SU-DHL-6 (cell line): ENCODE measurements at regions not wholly inside any gene's neighbourhood (a gene's known extent, or its start where the extent isn't known, plus 50 kb on each side); places are given as distances from the start of the nearest gene placed in this dataset.

Source experiments
- H2AFZ ChIP-seq: fragments of 200-600 bp; sonication (generic); 2 replicates; pipeline ENCODE4 v1.6.1; 2014; ENCODE audit warnings: low read depth, mild to moderate bottlenecking, moderate library complexity, mixed read lengths, antibody characterized with exemption, low read length; ENCODE audit not compliant: severe bottlenecking
- H3F3A ChIP-seq: fragments of 200-600 bp; shearing (Covaris generic); 2 replicates; pipeline ENCODE4 v1.6.0; 2016; ENCODE audit warnings: antibody characterized with exemption, mild to moderate bottlenecking; ENCODE audit not compliant: insufficient read depth
- H3K27ac ChIP-seq: fragments of 200-600 bp; sonication (generic); 2 replicates; pipeline ENCODE4 v1.5.1; 2016; ENCODE audit warnings: low read depth, mild to moderate bottlenecking, low read length, moderate library complexity, mixed read lengths
- H3K27me3 ChIP-seq: fragments of 200-600 bp; sonication (generic), shearing (Covaris generic); 2 replicates; pipeline ENCODE4 v1.6.0; 2014; ENCODE audit warnings: mild to moderate bottlenecking, low read length
- H3K36me3 ChIP-seq: fragments of 200-600 bp; sonication (generic); 2 replicates; pipeline ENCODE4 v1.6.1; 2014; ENCODE audit warnings: mild to moderate bottlenecking, low read length, mixed read lengths
- H3K4me2 ChIP-seq: fragments of 300-600, 200-600 bp; shearing (Covaris generic), sonication (generic); 2 replicates; pipeline ENCODE4 v1.6.0; 2014; ENCODE audit warnings: low read length, low read depth, mild to moderate bottlenecking; ENCODE audit not compliant: poor library complexity, severe bottlenecking
- H3K4me3 ChIP-seq: fragments of 200-600 bp; sonication (generic); 2 replicates; pipeline ENCODE4 v1.5.1; 2014; ENCODE audit warnings: antibody characterized with exemption, low read length, mild to moderate bottlenecking, mixed read lengths; ENCODE audit not compliant: insufficient read depth, poor library complexity, severe bottlenecking
- H3K79me2 ChIP-seq: fragments of 200-600 bp; sonication (generic); 2 replicates; pipeline ENCODE4 v1.6.1; 2014; ENCODE audit warnings: mild to moderate bottlenecking, low read length, moderate library complexity; ENCODE audit not compliant: insufficient read depth
- H3K9ac ChIP-seq: fragments of 200-600 bp; sonication (generic); 2 replicates; pipeline ENCODE4 v1.7.0; 2014; ENCODE audit warnings: mild to moderate bottlenecking, low read length
- H3K9me2 ChIP-seq: fragments of 200-600 bp; sonication (generic); replicated peaks from 2 replicates; pipeline ENCODE4 v1.6.1; 2014; ENCODE audit warnings: low read length; ENCODE audit not compliant: insufficient read depth
- H3K9me3 ChIP-seq: fragments of 200-600 bp; sonication (generic); 2 replicates; pipeline ENCODE4 v1.6.1; 2014; ENCODE audit warnings: low read length, mixed read lengths; ENCODE audit not compliant: insufficient read depth
- H4K20me1 ChIP-seq: fragments of 200-600 bp; sonication (generic); 2 replicates; pipeline ENCODE4 v1.6.1; 2014; ENCODE audit warnings: low read depth, mild to moderate bottlenecking, antibody characterized with exemption, low read length, moderate library complexity, mixed read lengths
- CTCF ChIP-seq: fragments of 200-600 bp; sonication (generic); IDR thresholded peaks from one replicate; pipeline ENCODE4 v1.5.1; 2017; ENCODE audit warnings: antibody characterized with exemption, mild to moderate bottlenecking, low read length, moderate library complexity; ENCODE audit not compliant: insufficient read depth, poor library complexity, severe bottlenecking
- EZH2phosphoT487 ChIP-seq: fragments of 200-600 bp; sonication (generic), shearing (Covaris generic); conservative IDR thresholded peaks from 2 replicates; pipeline ENCODE4 v1.6.1; 2018; ENCODE audit warnings: mild to moderate bottlenecking, antibody characterized with exemption, low read length, moderate library complexity, mixed read lengths

- Histone ChIP-seq H3F3A (no peaks in the 10 kb centered on the region), H3K9me3 (no peaks in the 10 kb centered on the region), H4K20me1 (no peaks in the 10 kb centered on the region), H3K4me2 (no peak overlapping the region), H3K9ac (no peak overlapping the region), H3K27me3 (no peaks in the 10 kb centered on the region), H3K9me2 (no peaks in the 10 kb centered on the region), H2AFZ (no peak overlapping the region), H3K4me3 (no peak overlapping the region), H3K36me3 (no peaks in the 10 kb centered on the region), H3K79me2 (no peaks in the 10 kb centered on the region), H3K27ac (no peak overlapping the region)
- TF ChIP-seq CTCF (no peak), EZH2phosphoT487 (no peak)
Measured at GRCh38 chr10:3350205-3350604, 177.6 kb upstream of the PITRM1 start.

GRCh38 chr10:3348564-3348963 lies 176.0 kb upstream of the PITRM1 start:
- no peak overlapping the region for H3K4me3 ChIP-seq
- no peak overlapping the region for H3K27ac ChIP-seq
- no peaks in the 10 kb centered on the region for H3K27me3 ChIP-seq
- H2AFZ ChIP-seq = no peak overlapping the region
- no peaks in the 10 kb centered on the region for H4K20me1 ChIP-seq
- no peaks in the 10 kb centered on the region for H3K9me3 ChIP-seq
- H3K36me3 ChIP-seq = no peaks in the 10 kb centered on the region
- no peaks in the 10 kb centered on the region for H3F3A ChIP-seq
- H3K79me2 ChIP-seq = no peaks in the 10 kb centered on the region
- no peaks in the 10 kb centered on the region for H3K9me2 ChIP-seq
- H3K9ac ChIP-seq = no peak overlapping the region
- no peak overlapping the region for H3K4me2 ChIP-seq
- no peak for TF ChIP-seq CTCF
- no peak for TF ChIP-seq EZH2phosphoT487

- H3K4me2 ChIP-seq = no peak overlapping the region
- H3F3A ChIP-seq = no peaks in the 10 kb centered on the region
- no peaks in the 10 kb centered on the region for H3K36me3 ChIP-seq
- no peaks in the 10 kb centered on the region for H4K20me1 ChIP-seq
- TF ChIP-seq CTCF = no peak
- no peak for TF ChIP-seq EZH2phosphoT487
- no peaks in the 10 kb centered on the region for H3K79me2 ChIP-seq
- H3K27ac ChIP-seq = no peak overlapping the region
- H3K27me3 ChIP-seq = no peaks in the 10 kb centered on the region
- no peak overlapping the region for H3K4me3 ChIP-seq
- H3K9ac ChIP-seq = no peak overlapping the region
- no peaks in the 10 kb centered on the region for H3K9me2 ChIP-seq
- H3K9me3 ChIP-seq = no peaks in the 10 kb centered on the region
- H2AFZ ChIP-seq = no peak overlapping the region
Measured at GRCh38 chr10:3347413-3348182, 175.0 kb upstream of the PITRM1 start.
